H1 (cell line): ENCODE measurements at regions not wholly inside any gene's neighbourhood (a gene's known extent, or its start where the extent isn't known, plus 50 kb on each side); places are given as distances from the start of the nearest gene placed in this dataset.

Experiments used
- BCL11A ChIP-seq, 2 experiments: IDR thresholded peaks; one replicate each; pipeline ENCODE4 v1.6.1; 2011; ENCODE audit warnings: low read depth in 2 of 2, low read length in 2 of 2, mild to moderate bottlenecking in 2 of 2
- HDAC2 ChIP-seq, 2 experiments: fragments of 300-600 bp in 1 of 2; sonication (generic) in 1 of 2; IDR thresholded peaks; 2 replicates each; pipeline ENCODE4 v1.6.1; 2011 to 2012; ENCODE audit warnings: low read depth in 2 of 2, low read length in 2 of 2, mild to moderate bottlenecking in 2 of 2, moderate library complexity in 2 of 2, borderline replicate concordance in 1 of 2, inconsistent platforms in 1 of 2
- RAD21 ChIP-seq, 2 experiments: IDR thresholded peaks in 1 of 2; conservative IDR thresholded peaks in 1 of 2; 2 replicates each; pipeline ENCODE4 v1.6.1; 2011; ENCODE audit warnings: low read depth in 2 of 2, low read length in 2 of 2, improper control_type of control experiment in 1 of 2, inconsistent platforms in 1 of 2, mild to moderate bottlenecking in 1 of 2, moderate library complexity in 1 of 2

GRCh38 chr10:121059351-121059750, 208.2 kb downstream of the WDR11 start (continued):
- TF ChIP-seq BCL11A (IDR thresholded peaks at IDR 0.05; ENCODE audit: low read depth in 2 of 2, low read length in 2 of 2), result no peak
- TF ChIP-seq HDAC2 (IDR thresholded peaks at IDR 0.05; ENCODE audit: borderline replicate concordance in 1 of 2, low read depth in 2 of 2, low read length in 2 of 2), result no peak
- no peak for TF ChIP-seq RAD21 (IDR thresholded peaks at IDR 0.05 in 1 of 2, conservative IDR thresholded peaks at IDR 0.05 in 1 of 2; ENCODE audit: low read depth in 2 of 2, low read length in 2 of 2)
